Lower leg skin (tissue), 4 donors: ENCODE measurements at regions not wholly inside any gene's neighbourhood (a gene's known extent, or its start where the extent isn't known, plus 50 kb on each side); places are given as distances from the start of the nearest gene placed in this dataset.

Experiments used
- DNase-seq, 2 donors: peaks; one replicate each; pipeline ENCODE4 v3.0.0-alpha.2; 2019; ENCODE audit warnings: low spot score in 2 of 2
- H3K4me3 ChIP-seq: fragments of 200-600 bp; sonication (generic); 2 replicates; pipeline ENCODE4 v1.5.1; 2017; ENCODE audit warnings: mild to moderate bottlenecking, low read depth; ENCODE audit not compliant: poor library complexity, severe bottlenecking
- CTCF ChIP-seq, 3 donors: fragments of 450-650 bp; IDR thresholded peaks; one replicate each; pipeline ENCODE4 v1.5.1; 2016; ENCODE audit warnings: antibody characterized with exemption in 3 of 3, mild to moderate bottlenecking in 3 of 3, moderate library complexity in 2 of 3
- POLR2A ChIP-seq, 2 donors: fragments of 450-650 bp; IDR thresholded peaks; one replicate each; pipeline ENCODE4 v1.6.1; 2016 to 2017; ENCODE audit warnings: antibody characterized with exemption in 2 of 2, mild to moderate bottlenecking in 1 of 2, moderate library complexity in 1 of 2
- WGBS, 2 donors: methylation state at CpG; one replicate each; pipeline ENCODE4 v1.1.5; 2018; 5-methylcytosine and 5-hydroxymethylcytosine counted together
- intact Hi-C: fragments of 100-400 bp; cut with DNase I; formaldehyde crosslinking; loops from one replicate; pipeline ENCODE4 v1.15.0; 2023; ENCODE audit warnings: low total_unique reads

- no peak for DNase-seq
- no peak for TF ChIP-seq CTCF (IDR thresholded peaks at IDR 0.05)
- TF ChIP-seq POLR2A (IDR thresholded peaks at IDR 0.05) = no peak
- 51 to 53% methylated on average over 3 of the region's 3 CpGs for WGBS, 2 donors
- intact Hi-C loops = no loop called here
- no peak overlapping the region for H3K4me3 ChIP-seq
Observed at GRCh38 chr4:187193141-187193540, 469.5 kb upstream of the FAT1 start.

- no peak overlapping the region for H3K4me3 ChIP-seq
- intact Hi-C loops = no loop called here
- TF ChIP-seq CTCF (IDR thresholded peaks at IDR 0.05) (no peak), POLR2A (IDR thresholded peaks at IDR 0.05) (no peak)
- no peak for DNase-seq
- WGBS, 2 donors = 71 to 72% methylated on average over 5 of the region's 5 CpGs
Observed at GRCh38 chr4:187204389-187204918, 480.8 kb upstream of the FAT1 start.

GRCh38 chr4:187207931-187208330, 484.3 kb upstream of the FAT1 start:
- DNase-seq = no peak
- no peak overlapping the region for H3K4me3 ChIP-seq
- intact Hi-C loops = no loop called here
- 76 to 88% methylated on average over 3 of the region's 3 CpGs for WGBS, 2 donors
- TF ChIP-seq POLR2A (IDR thresholded peaks at IDR 0.05) = no peak
- no peak for TF ChIP-seq CTCF (IDR thresholded peaks at IDR 0.05)

GRCh38 chr4:187208651-187209050, 485.0 kb upstream of the FAT1 start:
- 79 to 88% methylated on average over 2 of the region's 2 CpGs for WGBS, 2 donors
- no peak for TF ChIP-seq POLR2A (IDR thresholded peaks at IDR 0.05)
- no peak for TF ChIP-seq CTCF (IDR thresholded peaks at IDR 0.05)
- DNase-seq = no peak
- no peak overlapping the region for H3K4me3 ChIP-seq
- intact Hi-C loops = no loop called here

GRCh38 chr4:187209921-187210613, 486.4 kb upstream of the FAT1 start:
- no peak for DNase-seq
- 68 to 76% methylated on average over 11 of the region's 11 CpGs for WGBS, 2 donors
- intact Hi-C loops = no loop called here
- H3K4me3 ChIP-seq = no peak overlapping the region
- TF ChIP-seq POLR2A (IDR thresholded peaks at IDR 0.05) (no peak), CTCF (IDR thresholded peaks at IDR 0.05) (no peak)
